Fibroblast of peridontal ligament (primary cell): ENCODE measurements at regions not wholly inside any gene's neighbourhood (a gene's known extent, or its start where the extent isn't known, plus 50 kb on each side); places are given as distances from the start of the nearest gene placed in this dataset.
"Not testable (repeated sequence)": the region's sequence is repeated elsewhere in the genome, so short reads cannot be mapped to it uniquely, and the experiment has no call there.

Experiments used
- DNase-seq: peaks from one replicate; pipeline ENCODE4 v3.0.0-alpha.2; 2010; ENCODE audit errors: extremely low read depth

GRCh38 chr4:32824336-32824735 is 2104.2 kb downstream of the PCDH7 start:
- no peak for DNase-seq

GRCh38 chr4:32826169-32826568 is 2106.0 kb downstream of the PCDH7 start:
- no peak for DNase-seq

GRCh38 chr4:32830160-32830559 is 2110.0 kb downstream of the PCDH7 start:
- DNase-seq, result no peak

GRCh38 chr4:32831104-32831503 is 2110.9 kb downstream of the PCDH7 start:
- DNase-seq, result no peak

- DNase-seq, result no peak
Observed at GRCh38 chr4:32840461-32841189, 2120.5 kb downstream of the PCDH7 start.

GRCh38 chr4:32841217-32841616 is 2121.0 kb downstream of the PCDH7 start:
- no peak for DNase-seq

GRCh38 chr4:32847461-32847860 is 2127.3 kb downstream of the PCDH7 start:
- DNase-seq, result no peak

- no peak for DNase-seq
Observed at GRCh38 chr4:32855622-32856021, 2135.5 kb downstream of the PCDH7 start.

GRCh38 chr4:32858361-32858760 is 2138.2 kb downstream of the PCDH7 start:
- no peak for DNase-seq

GRCh38 chr4:32858971-32859370 is 2138.8 kb downstream of the PCDH7 start:
- no peak for DNase-seq

- DNase-seq, result no peak
Observed at GRCh38 chr4:32864713-32865351, 2144.7 kb downstream of the PCDH7 start.

GRCh38 chr4:32876546-32876945 is 2156.4 kb downstream of the PCDH7 start:
- no peak for DNase-seq

- DNase-seq, result no peak
Observed at GRCh38 chr4:32879913-32880312, 2159.7 kb downstream of the PCDH7 start.

- no peak for DNase-seq
Observed at GRCh38 chr4:32884198-32884597, 2164.0 kb downstream of the PCDH7 start.

- no peak for DNase-seq
Observed at GRCh38 chr4:32890398-32890797, 2170.2 kb downstream of the PCDH7 start.

- DNase-seq, result no peak
Observed at GRCh38 chr4:32909053-32909452, 2188.9 kb downstream of the PCDH7 start.

GRCh38 chr4:32909736-32910135 is 2189.6 kb downstream of the PCDH7 start:
- no peak for DNase-seq

GRCh38 chr4:32917586-32917985 is 2197.4 kb downstream of the PCDH7 start:
- DNase-seq, result no peak

GRCh38 chr4:32929796-32930699 is 2209.9 kb downstream of the PCDH7 start:
- no peak for DNase-seq

GRCh38 chr4:32930700-32931099 is 2210.5 kb downstream of the PCDH7 start:
- no peak for DNase-seq

- DNase-seq, result no peak
Observed at GRCh38 chr4:32931475-32931874, 2211.3 kb downstream of the PCDH7 start.

GRCh38 chr4:32932156-32932555 is 2212.0 kb downstream of the PCDH7 start:
- no peak for DNase-seq

GRCh38 chr4:32939222-32939621 is 2219.1 kb downstream of the PCDH7 start:
- DNase-seq, result not testable (repeated sequence)
